HEK293 (cell line): ENCODE measurements at regions not wholly inside any gene's neighbourhood (a gene's known extent, or its start where the extent isn't known, plus 50 kb on each side); places are given as distances from the start of the nearest gene placed in this dataset.

ENCODE experiments used
- CTCF ChIA-PET: fragments of 350-600 bp; formaldehyde crosslinking; extraction: SDS; loops from one replicate; lab custom pipeline; 2021; ENCODE audit warnings: antibody characterized with exemption; lab: Yijun Ruan, JAX
- POLR2A ChIA-PET: fragments of 300-600 bp; formaldehyde crosslinking; extraction: SDS; loops from one replicate; lab custom pipeline; 2020; ENCODE audit warnings: antibody characterized with exemption, inconsistent platforms; lab: Yijun Ruan, JAX
- H3K27ac ChIP-seq: fragments of 200-500 bp; sonication (Bioruptor generic); 2 replicates; pipeline ENCODE4 v1.5.1; 2014; ENCODE audit warnings: low read depth, low read length, control low read depth, inconsistent platforms; ENCODE audit errors: extremely low read depth
- H3K36me3 ChIP-seq, 2 experiments: fragments of 200-500 bp in 1 of 2; sonication (Bioruptor generic) in 1 of 2; 1 replicate in 1 of 2; 2 replicates in 1 of 2; pipeline ENCODE4 v1.5.1; 2014 to 2017; ENCODE audit warnings: inconsistent platforms in 2 of 2, low read length in 2 of 2; ENCODE audit not compliant: control insufficient read depth in 2 of 2, insufficient read depth in 1 of 2
- H3K4me1 ChIP-seq: fragments of 200-500 bp; sonication (Bioruptor generic); 2 replicates; pipeline ENCODE4 v1.5.1; 2014; ENCODE audit warnings: mild to moderate bottlenecking, low read length, inconsistent platforms; ENCODE audit not compliant: control insufficient read depth, insufficient read depth
- H3K4me3 ChIP-seq: 2 replicates; pipeline ENCODE4 v1.5.1; 2011; ENCODE audit warnings: low read depth, mild to moderate bottlenecking, control low read depth, low read length, moderate library complexity
- H3K9me3 ChIP-seq: fragments of 200-500 bp; sonication (Bioruptor generic); 2 replicates; pipeline ENCODE4 v1.5.1; 2014; ENCODE audit warnings: low read depth, low read length, inconsistent platforms; ENCODE audit not compliant: control insufficient read depth, insufficient read depth
- GLI4 ChIP-seq: fragments of 450-650 bp; formaldehyde crosslinking; IDR thresholded peaks from 2 replicates; pipeline ENCODE4 v1.5.1; 2016; ENCODE audit warnings: missing biosample characterization, missing genetic modification characterization
- GLIS2 ChIP-seq: fragments of 450-650 bp; formaldehyde crosslinking; IDR thresholded peaks from 2 replicates; pipeline ENCODE4 v1.5.1; 2016; ENCODE audit warnings: missing biosample characterization, missing genetic modification characterization
- KLF16 ChIP-seq: fragments of 450-650 bp; formaldehyde crosslinking; IDR thresholded peaks from 2 replicates; pipeline ENCODE4 v1.5.1; 2017; ENCODE audit warnings: missing biosample characterization, missing genetic modification characterization
- KLF8 ChIP-seq: fragments of 450-650 bp; formaldehyde crosslinking; IDR thresholded peaks from 2 replicates; pipeline ENCODE4 v1.5.1; 2016; ENCODE audit warnings: missing biosample characterization, missing genetic modification characterization
- PATZ1 ChIP-seq: fragments of 450-650 bp; formaldehyde crosslinking; IDR thresholded peaks from 2 replicates; pipeline ENCODE4 v1.5.1; 2016; ENCODE audit warnings: missing biosample characterization, missing genetic modification characterization
- PRDM2 ChIP-seq: fragments of 450-650 bp; formaldehyde crosslinking; IDR thresholded peaks from 2 replicates; pipeline ENCODE4 v1.5.1; 2016; ENCODE audit warnings: missing biosample characterization, missing genetic modification characterization, borderline replicate concordance
- ZBTB7A ChIP-seq: fragments of 450-650 bp; formaldehyde crosslinking; IDR thresholded peaks from 2 replicates; pipeline ENCODE4 v1.5.1; 2016; ENCODE audit warnings: low read depth, missing biosample characterization, missing genetic modification characterization
- ZNF10 ChIP-seq: fragments of 450-650 bp; formaldehyde crosslinking; IDR thresholded peaks from 2 replicates; pipeline ENCODE4 v1.5.1; 2017; ENCODE audit warnings: missing biosample characterization, missing genetic modification characterization
- ZNF146 ChIP-seq: fragments of 450-650 bp; formaldehyde crosslinking; IDR thresholded peaks from 2 replicates; pipeline ENCODE4 v1.5.1; 2016; ENCODE audit warnings: missing biosample characterization, missing genetic modification characterization
- ZNF174 ChIP-seq: fragments of 450-650 bp; formaldehyde crosslinking; IDR thresholded peaks from 2 replicates; pipeline ENCODE4 v1.5.0; 2017; ENCODE audit warnings: missing biosample characterization, mild to moderate bottlenecking, missing genetic modification characterization
- ZNF175 ChIP-seq: fragments of 450-650 bp; formaldehyde crosslinking; IDR thresholded peaks from 2 replicates; pipeline ENCODE4 v1.5.1; 2016; ENCODE audit warnings: missing biosample characterization, missing genetic modification characterization
- ZNF18 ChIP-seq: fragments of 450-650 bp; formaldehyde crosslinking; IDR thresholded peaks from 2 replicates; pipeline ENCODE4 v1.5.1; 2016; ENCODE audit warnings: missing biosample characterization, missing genetic modification characterization
- ZNF211 ChIP-seq: fragments of 450-650 bp; formaldehyde crosslinking; IDR thresholded peaks from 2 replicates; pipeline ENCODE4 v1.5.1; 2016; ENCODE audit warnings: low read depth, missing biosample characterization, missing genetic modification characterization
- ZNF23 ChIP-seq: fragments of 450-650 bp; formaldehyde crosslinking; IDR thresholded peaks from 2 replicates; pipeline ENCODE4 v1.5.1; 2016; ENCODE audit warnings: missing biosample characterization, missing genetic modification characterization, borderline replicate concordance
- ZNF324 ChIP-seq: fragments of 450-650 bp; formaldehyde crosslinking; IDR thresholded peaks from 2 replicates; pipeline ENCODE4 v1.5.1; 2016; ENCODE audit warnings: missing biosample characterization, missing genetic modification characterization
- ZNF354C ChIP-seq: fragments of 450-650 bp; formaldehyde crosslinking; IDR thresholded peaks from 2 replicates; pipeline ENCODE4 v1.5.1; 2016; ENCODE audit warnings: missing biosample characterization, missing genetic modification characterization, low read depth, borderline replicate concordance
- ZNF391 ChIP-seq: fragments of 450-650 bp; formaldehyde crosslinking; IDR thresholded peaks from 2 replicates; pipeline ENCODE4 v1.5.1; 2016; ENCODE audit warnings: low read depth, missing biosample characterization, missing genetic modification characterization, borderline replicate concordance
- ZNF404 ChIP-seq: fragments of 450-650 bp; formaldehyde crosslinking; IDR thresholded peaks from 2 replicates; pipeline ENCODE4 v1.5.1; 2017; ENCODE audit warnings: missing biosample characterization, missing genetic modification characterization
- ZNF473 ChIP-seq: fragments of 450-650 bp; formaldehyde crosslinking; IDR thresholded peaks from 2 replicates; pipeline ENCODE4 v1.5.1; 2017; ENCODE audit warnings: missing biosample characterization, missing genetic modification characterization
- ZNF610 ChIP-seq: fragments of 450-650 bp; formaldehyde crosslinking; IDR thresholded peaks from 2 replicates; pipeline ENCODE4 v1.5.1; 2016; ENCODE audit warnings: missing biosample characterization, missing genetic modification characterization, borderline replicate concordance
- ZNF621 ChIP-seq: fragments of 450-650 bp; formaldehyde crosslinking; IDR thresholded peaks from 2 replicates; pipeline ENCODE4 v1.5.1; 2017; ENCODE audit warnings: missing biosample characterization, missing genetic modification characterization
- ZNF626 ChIP-seq: fragments of 450-650 bp; sonication (Bioruptor Pico); formaldehyde crosslinking; IDR thresholded peaks from 2 replicates; pipeline ENCODE4 v1.5.1; 2018; ENCODE audit warnings: missing biosample characterization, missing genetic modification characterization, inconsistent platforms
- ZNF777 ChIP-seq: fragments of 450-650 bp; formaldehyde crosslinking; IDR thresholded peaks from 2 replicates; pipeline ENCODE4 v1.5.1; 2017; ENCODE audit warnings: missing biosample characterization, missing genetic modification characterization, borderline replicate concordance
- ZNF792 ChIP-seq: fragments of 450-650 bp; formaldehyde crosslinking; IDR thresholded peaks from 2 replicates; pipeline ENCODE4 v1.5.1; 2016; ENCODE audit warnings: missing biosample characterization, missing genetic modification characterization

GRCh38 chr11:119904531-119905035 lies 175.6 kb upstream of the NECTIN1 start:
- H3K4me3 ChIP-seq, result no peak overlapping the region
- POLR2A ChIA-PET, result no interaction called here

GRCh38 chr11:119903821-119904220 lies 174.8 kb upstream of the NECTIN1 start:
- H3K36me3 ChIP-seq, result no peaks in the 10 kb centered on the region
- TF ChIP-seq KLF16, result no peak
- no peak for TF ChIP-seq GLIS2
- no peak for TF ChIP-seq ZNF23
- no peak for TF ChIP-seq ZBTB7A (tag by site-specific recombination)
- no peak for TF ChIP-seq ZNF621 (tag by site-specific recombination)
- TF ChIP-seq ZNF10, result no peak
- TF ChIP-seq PATZ1, result no peak
- no peak for TF ChIP-seq ZNF610
- TF ChIP-seq GLI4 (tag by site-specific recombination), result no peak
- no peak for TF ChIP-seq ZNF146 (tag by site-specific recombination)
- no peak for TF ChIP-seq ZNF174
- no peak for TF ChIP-seq ZNF473 (tag by site-specific recombination)
- TF ChIP-seq ZNF354C (tag by site-specific recombination), result no peak
- TF ChIP-seq ZNF175 (tag by site-specific recombination), result no peak
- TF ChIP-seq, all 188 proteins: peak for 0
- CTCF ChIA-PET, result no interaction called here
- no peaks in the 10 kb centered on the region for H3K9me3 ChIP-seq
- H3K4me1 ChIP-seq, result no peaks in the 10 kb centered on the region
- H3K4me3 ChIP-seq, result no peak overlapping the region
- no peak overlapping the region for H3K27ac ChIP-seq
- POLR2A ChIA-PET, result no interaction called here

More at GRCh38 chr11:119904531-119905035, 175.6 kb upstream of the NECTIN1 start:
- H3K27ac ChIP-seq, result no peak overlapping the region
- no peak for TF ChIP-seq ZNF18 (tag by site-specific recombination)
- TF ChIP-seq ZNF404, result no peak
- no peak for TF ChIP-seq ZNF777 (tag by site-specific recombination)
- no peak for TF ChIP-seq ZNF792 (tag by site-specific recombination)
- TF ChIP-seq ZNF626, result no peak
- TF ChIP-seq ZNF391 (tag by site-specific recombination), result no peak
- TF ChIP-seq, all 188 proteins: peak for 0
- H3K4me1 ChIP-seq, result no peaks in the 10 kb centered on the region
- no peaks in the 10 kb centered on the region for H3K9me3 ChIP-seq
- CTCF ChIA-PET, result interaction anchor here (1.3 kb wide), 1 partner anchor 204 kb away, joined by 3 read pairs; no protein-coding TSS in a partner anchor
- H3K36me3 ChIP-seq, result no peaks in the 10 kb centered on the region

GRCh38 chr11:119903389-119903788 lies 174.4 kb upstream of the NECTIN1 start:
- POLR2A ChIA-PET, result no interaction called here
- CTCF ChIA-PET, result no interaction called here
- Histone ChIP-seq H3K4me1 (no peaks in the 10 kb centered on the region), H3K9me3 (no peaks in the 10 kb centered on the region), H3K36me3 (no peaks in the 10 kb centered on the region), H3K27ac (no peak overlapping the region), H3K4me3 (no peak overlapping the region)
- TF ChIP-seq KLF8 (no peak), PRDM2 (tag by site-specific recombination) (no peak), GLIS2 (no peak), ZNF324 (tag by site-specific recombination) (no peak), ZNF777 (tag by site-specific recombination) (no peak), ZNF211 (tag by site-specific recombination) (no peak)
